ENCODE measurements at regions not wholly inside any gene's neighbourhood (a gene's known extent, or its start where the extent isn't known, plus 50 kb on each side); places are given as distances from the start of the nearest gene placed in this dataset.

- CTCF ChIA-PET (ENCODE audit: low intra/inter-chr PET ratio): no interaction called here
These were observed 109.1 kb upstream of the ADAMTS5 start for GRCh38 chr21:27076025-27076424.

GRCh38 chr21:27070861-27071670, 104.2 kb upstream of the ADAMTS5 start:
- Histone ChIP-seq H3K9ac (ENCODE audit: insufficient read depth in 1 of 2, low read depth in 2 of 2, low read length in 2 of 2) (no peak overlapping the region), H4K20me1 (replicated peaks; ENCODE audit: control insufficient read depth, insufficient read depth, low read length) (no peaks in the 10 kb centered on the region), H3K9me1 (ENCODE audit: control insufficient read depth, insufficient read depth, low read length) (no peaks in the 10 kb centered on the region), H3K9me3 (replicated peaks; ENCODE audit: control insufficient read depth, insufficient read depth, low read depth, low read length) (peaks cover 2% of the 10 kb centered on the region; the same call in 1 of the 2 replicates), H3K27ac (ENCODE audit: extremely low read depth, low read depth, low read length) (no peak overlapping the region), H3K4me2 (ENCODE audit: insufficient read depth, low read length) (no peak overlapping the region), H3K4me1 (replicated peaks in 1 of 2; ENCODE audit: control insufficient read depth in 2 of 2, insufficient read depth in 2 of 2, low read length in 2 of 2) (no peaks in the 10 kb centered on the region), H3K4me3 (no peak overlapping the region), H3K79me2 (ENCODE audit: control insufficient read depth, insufficient read depth, low read length) (no peaks in the 10 kb centered on the region), H2AFZ (ENCODE audit: low read depth, low read length) (no peak overlapping the region), H3K27me3 (ENCODE audit: control insufficient read depth in 2 of 2, insufficient read depth in 2 of 2, low read length in 2 of 2) (no peaks in the 10 kb centered on the region), H3K36me3 (ENCODE audit: control insufficient read depth, insufficient read depth, low read length) (no peaks in the 10 kb centered on the region)
- CTCF ChIA-PET (ENCODE audit: low intra/inter-chr PET ratio): no interaction called here
- no peak for FAIRE-seq
- POLR2A ChIA-PET: no interaction called here
- WGBS (ENCODE audit: insufficient coverage, low coverage, missing lambda C conversion rate): 0% methylated on average over 4 of the region's 4 CpGs
- ATAC-seq: no peak
- in situ Hi-C loops (cut with MboI): no loop called here
- intact Hi-C loops (cut with micrococcal nuclease): no loop called here
- no peak for DNase-seq (ENCODE audit: extremely low read depth in 1 of 4, low spot score in 3 of 4)
- BruUV-seq (replicated peaks): no TSS peak
- TF ChIP-seq, protein P1, sequence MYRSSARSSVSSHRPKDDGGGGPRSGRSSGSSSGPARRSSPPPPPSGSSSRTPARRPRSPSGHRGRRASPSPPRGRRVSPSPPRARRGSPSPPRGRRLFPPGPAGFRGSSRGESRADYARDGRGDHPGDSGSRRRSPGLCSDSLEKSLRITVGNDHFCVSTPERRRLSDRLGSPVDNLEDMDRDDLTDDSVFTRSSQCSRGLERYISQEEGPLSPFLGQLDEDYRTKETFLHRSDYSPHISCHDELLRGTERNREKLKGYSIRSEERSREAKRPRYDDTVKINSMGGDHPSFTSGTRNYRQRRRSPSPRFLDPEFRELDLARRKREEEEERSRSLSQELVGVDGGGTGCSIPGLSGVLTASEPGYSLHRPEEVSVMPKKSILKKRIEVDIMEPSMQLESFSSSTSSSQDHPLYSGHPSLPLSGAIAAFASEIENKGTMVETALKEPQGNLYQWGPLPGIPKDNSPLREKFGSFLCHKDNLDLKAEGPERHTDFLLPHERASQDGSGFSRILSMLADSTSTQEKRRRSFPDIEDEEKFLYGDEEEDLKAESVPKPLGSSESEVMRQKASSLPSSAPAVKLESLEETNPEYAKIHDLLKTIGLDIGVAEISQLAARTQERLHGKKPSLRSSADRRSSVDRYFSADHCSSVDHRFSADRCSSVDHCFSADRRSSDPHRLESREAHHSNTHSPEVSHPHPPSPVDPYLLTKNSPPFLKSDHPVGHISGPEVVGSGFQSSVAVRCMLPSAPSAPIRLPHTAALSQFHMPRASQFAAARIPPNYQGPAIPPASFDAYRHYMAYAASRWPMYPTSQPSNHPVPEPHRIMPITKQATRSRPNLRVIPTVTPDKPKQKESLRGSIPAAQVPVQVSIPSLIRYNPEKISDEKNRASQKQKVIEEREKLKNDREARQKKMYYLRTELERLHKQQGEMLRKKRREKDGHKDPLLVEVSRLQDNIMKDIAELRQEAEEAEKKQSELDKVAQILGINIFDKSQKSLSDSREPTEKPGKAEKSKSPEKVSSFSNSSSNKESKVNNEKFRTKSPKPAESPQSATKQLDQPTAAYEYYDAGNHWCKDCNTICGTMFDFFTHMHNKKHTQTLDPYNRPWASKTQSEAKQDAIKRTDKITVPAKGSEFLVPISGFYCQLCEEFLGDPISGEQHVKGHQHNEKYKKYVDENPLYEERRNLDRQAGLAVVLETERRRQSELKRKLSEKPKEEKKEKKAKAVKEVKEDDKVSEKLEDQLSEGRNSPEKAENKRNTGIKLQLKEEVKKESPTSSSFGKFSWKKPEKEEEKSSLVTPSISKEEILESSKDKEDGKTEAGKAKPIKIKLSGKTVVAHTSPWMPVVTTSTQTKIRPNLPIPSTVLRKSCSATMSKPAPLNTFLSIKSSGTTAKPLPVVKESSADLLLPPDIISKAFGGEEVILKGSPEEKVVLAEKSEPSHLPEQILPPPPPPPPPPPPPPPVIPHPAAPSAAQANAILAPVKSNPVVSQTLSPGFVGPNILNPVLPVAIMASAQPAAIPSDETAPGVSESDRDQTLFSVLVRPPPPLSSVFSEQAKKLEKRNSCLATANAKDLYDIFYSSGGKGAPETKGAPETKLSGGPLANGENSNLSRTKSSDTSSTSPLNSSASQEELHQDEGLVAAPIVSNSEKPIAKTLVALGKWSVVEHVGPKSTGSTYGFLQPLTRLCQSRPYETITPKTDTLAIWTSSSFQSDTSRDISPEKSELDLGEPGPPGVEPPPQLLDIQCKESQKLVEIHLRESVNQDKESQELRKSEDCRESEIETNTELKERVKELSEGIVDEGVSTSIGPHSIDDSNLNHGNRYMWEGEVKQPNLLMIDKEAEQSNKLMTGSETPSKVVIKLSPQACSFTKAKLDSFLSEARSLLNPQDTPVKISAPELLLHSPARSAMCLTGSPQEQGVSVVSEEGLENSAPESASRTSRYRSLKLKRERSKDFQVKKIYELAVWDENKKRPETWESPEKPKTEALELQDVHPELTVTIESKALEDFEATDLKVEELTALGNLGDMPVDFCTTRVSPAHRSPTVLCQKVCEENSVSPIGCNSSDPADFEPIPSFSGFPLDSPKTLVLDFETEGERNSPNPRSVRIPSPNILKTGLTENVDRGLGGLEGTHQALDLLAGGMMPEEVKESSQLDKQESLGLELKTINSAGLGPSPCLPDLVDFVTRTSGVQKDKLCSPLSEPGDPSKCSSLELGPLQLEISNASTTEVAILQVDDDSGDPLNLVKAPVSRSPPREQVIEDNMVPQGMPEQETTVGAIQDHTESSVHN (IDR thresholded peaks at IDR 0.05; ENCODE audit: borderline replicate concordance in 1 of 2, low read depth in 1 of 2): no peak
- no peak for TF ChIP-seq RUNX1 (IDR thresholded peaks at IDR 0.05; ENCODE audit: low read depth)
- TF ChIP-seq, protein P2, sequence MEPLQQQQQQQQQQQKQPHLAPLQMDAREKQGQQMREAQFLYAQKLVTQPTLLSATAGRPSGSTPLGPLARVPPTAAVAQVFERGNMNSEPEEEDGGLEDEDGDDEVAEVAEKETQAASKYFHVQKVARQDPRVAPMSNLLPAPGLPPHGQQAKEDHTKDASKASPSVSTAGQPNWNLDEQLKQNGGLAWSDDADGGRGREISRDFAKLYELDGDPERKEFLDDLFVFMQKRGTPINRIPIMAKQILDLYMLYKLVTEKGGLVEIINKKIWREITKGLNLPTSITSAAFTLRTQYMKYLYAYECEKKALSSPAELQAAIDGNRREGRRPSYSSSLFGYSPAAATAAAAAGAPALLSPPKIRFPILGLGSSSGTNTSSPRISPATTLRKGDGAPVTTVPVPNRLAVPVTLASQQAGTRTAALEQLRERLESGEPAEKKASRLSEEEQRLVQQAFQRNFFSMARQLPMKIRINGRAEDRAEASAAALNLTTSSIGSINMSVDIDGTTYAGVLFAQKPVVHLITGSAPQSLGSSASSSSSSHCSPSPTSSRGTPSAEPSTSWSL (CRISPR knock-in tag; IDR thresholded peaks at IDR 0.05; ENCODE audit: borderline replicate concordance): no peak

More at GRCh38 chr21:27076025-27076424, 109.1 kb upstream of the ADAMTS5 start:
- no TSS peak for BruUV-seq (replicated peaks)
- in situ Hi-C loops (cut with MboI) (no loop called here), intact Hi-C loops (cut with micrococcal nuclease) (no loop called here)
- Histone ChIP-seq H3K4me2 (ENCODE audit: insufficient read depth, low read length) (no peak overlapping the region), H3K27ac (ENCODE audit: extremely low read depth, low read depth, low read length) (no peak overlapping the region), H2AFZ (ENCODE audit: low read depth, low read length) (no peak overlapping the region), H4K20me1 (replicated peaks; ENCODE audit: control insufficient read depth, insufficient read depth, low read length) (no peaks in the 10 kb centered on the region), H3K27me3 (ENCODE audit: control insufficient read depth in 2 of 2, insufficient read depth in 2 of 2, low read length in 2 of 2) (no peaks in the 10 kb centered on the region), H3K36me3 (ENCODE audit: control insufficient read depth, insufficient read depth, low read length) (no peaks in the 10 kb centered on the region), H3K4me1 (replicated peaks in 1 of 2; ENCODE audit: control insufficient read depth in 2 of 2, insufficient read depth in 2 of 2, low read length in 2 of 2) (no peaks in the 10 kb centered on the region), H3K4me3 (no peak overlapping the region), H3K79me2 (ENCODE audit: control insufficient read depth, insufficient read depth, low read length) (no peaks in the 10 kb centered on the region), H3K9ac (ENCODE audit: insufficient read depth in 1 of 2, low read depth in 2 of 2, low read length in 2 of 2) (no peak overlapping the region), H3K9me1 (ENCODE audit: control insufficient read depth, insufficient read depth, low read length) (no peaks in the 10 kb centered on the region), H3K9me3 (replicated peaks; ENCODE audit: control insufficient read depth, insufficient read depth, low read depth, low read length) (peaks cover 2% of the 10 kb centered on the region; the same call in 1 of the 2 replicates)
- no peak for ATAC-seq
- TF ChIP-seq TFAM (CRISPR knock-in tag; conservative IDR thresholded peaks at IDR 0.05) (no peak), KLF6 (CRISPR knock-in tag; IDR thresholded peaks at IDR 0.05; ENCODE audit: borderline replicate concordance) (no peak), RBM34 (IDR thresholded peaks at IDR 0.05; ENCODE audit: borderline replicate concordance, insufficient read depth, low read length) (no peak), NR2C1 (IDR thresholded peaks at IDR 0.05) (no peak), NR2C1 (tag; IDR thresholded peaks at IDR 0.05) (no peak)
- DNase-seq (ENCODE audit: extremely low read depth in 1 of 4, low spot score in 3 of 4): no peak
- FAIRE-seq: no peak
- POLR2A ChIA-PET: no interaction called here
